HT-29 (cell line): ENCODE measurements at regions not wholly inside any gene's neighbourhood (a gene's known extent, or its start where the extent isn't known, plus 50 kb on each side); places are given as distances from the start of the nearest gene placed in this dataset.

Experiments used
- DNase-seq: peaks from one replicate; pipeline ENCODE4 v3.0.0-alpha.2; 2015; ENCODE audit warnings: low spot score

DNA sequence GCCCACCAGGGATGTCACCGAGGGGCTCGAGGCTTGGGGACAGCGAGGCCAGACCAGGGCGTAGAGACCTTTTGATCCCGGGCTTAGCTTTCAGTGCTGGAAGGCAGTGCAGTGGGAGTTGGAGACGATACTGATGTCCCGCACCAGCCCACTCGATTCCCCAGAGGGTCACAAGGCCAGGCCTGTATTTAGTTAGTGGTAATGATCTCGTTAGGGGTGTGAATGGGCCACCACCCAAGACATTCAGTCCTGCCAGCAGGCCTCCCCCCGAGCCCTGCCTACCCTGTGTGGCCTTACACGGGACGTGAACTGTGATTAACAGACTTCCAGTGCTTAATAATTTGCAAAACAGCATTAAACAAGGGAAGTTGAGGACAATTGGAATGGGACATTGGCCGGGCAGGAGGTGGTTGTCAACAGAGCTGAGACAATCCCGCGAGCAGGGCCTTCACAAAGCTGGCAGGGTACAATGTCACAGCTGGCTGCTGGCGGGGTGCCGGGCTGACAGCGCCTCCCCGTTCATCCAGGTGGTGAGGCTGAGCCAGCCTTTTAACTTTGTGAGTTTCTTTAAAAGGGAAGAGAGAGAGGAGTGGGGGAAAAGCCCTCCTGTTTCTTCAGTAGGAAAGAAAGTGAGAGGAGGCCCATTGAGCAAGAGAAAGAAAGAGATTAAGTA is 175.3 kb upstream of the RALGAPA2 start:
- DNase-seq: no peak

DNA sequence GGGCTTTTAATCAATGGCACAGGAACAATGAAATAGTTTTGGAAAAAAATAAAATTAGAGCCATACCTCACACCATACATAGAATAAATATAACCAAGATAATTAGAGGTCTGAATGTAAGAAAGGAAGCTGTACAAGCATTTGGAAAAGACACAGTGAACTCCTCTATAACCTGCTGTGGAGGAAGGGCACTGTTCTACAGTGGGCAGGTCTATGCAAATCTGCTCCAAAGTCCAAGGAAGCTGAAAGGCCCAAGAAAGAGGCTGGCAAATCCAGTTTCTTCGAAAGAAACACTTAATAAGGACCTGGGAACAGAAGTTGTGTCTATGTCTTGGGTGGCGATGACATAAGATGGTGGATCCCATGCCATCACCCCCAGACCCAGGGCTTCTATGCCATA is 169.4 kb upstream of the RALGAPA2 start:
- no peak for DNase-seq

DNA sequence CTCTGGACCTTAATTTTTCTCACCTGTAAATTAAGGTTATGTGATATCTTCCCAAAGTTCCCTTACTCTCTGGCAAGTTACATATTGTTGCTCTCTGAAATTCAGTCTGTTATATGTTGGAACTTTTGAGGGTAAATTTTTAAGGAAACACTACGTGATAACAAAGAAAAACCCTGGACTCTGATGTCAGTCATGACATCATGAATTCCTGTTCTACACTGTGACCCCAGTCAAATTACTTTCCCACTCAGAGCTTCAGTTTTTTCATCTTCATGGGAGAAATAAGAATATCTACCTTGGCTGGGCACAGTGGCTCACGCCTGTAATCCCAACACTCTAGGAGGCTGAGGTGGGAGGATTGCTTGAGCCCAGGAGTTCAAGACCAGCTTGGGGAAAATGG is 164.6 kb upstream of the RALGAPA2 start:
- no peak for DNase-seq

DNA sequence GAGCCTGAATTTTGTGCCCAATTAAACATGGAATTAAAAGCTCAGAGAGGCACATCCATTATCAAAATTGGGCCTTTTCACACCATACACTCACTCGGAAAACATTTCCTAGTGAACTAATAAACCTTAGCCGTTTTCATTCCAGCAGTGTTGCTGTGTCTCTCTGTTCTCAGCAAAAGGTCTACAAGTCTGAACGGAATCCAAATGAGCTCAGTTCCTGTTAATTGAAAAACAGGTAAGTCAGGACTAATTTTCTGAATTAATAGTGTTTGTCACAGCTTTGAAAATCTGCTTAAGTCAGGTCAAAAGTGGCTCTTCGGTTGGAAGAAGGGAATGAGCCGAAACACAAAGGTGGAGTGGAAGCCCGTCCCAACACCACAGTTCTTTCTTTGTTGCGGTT is 163.3 kb upstream of the RALGAPA2 start:
- no peak for DNase-seq

DNA sequence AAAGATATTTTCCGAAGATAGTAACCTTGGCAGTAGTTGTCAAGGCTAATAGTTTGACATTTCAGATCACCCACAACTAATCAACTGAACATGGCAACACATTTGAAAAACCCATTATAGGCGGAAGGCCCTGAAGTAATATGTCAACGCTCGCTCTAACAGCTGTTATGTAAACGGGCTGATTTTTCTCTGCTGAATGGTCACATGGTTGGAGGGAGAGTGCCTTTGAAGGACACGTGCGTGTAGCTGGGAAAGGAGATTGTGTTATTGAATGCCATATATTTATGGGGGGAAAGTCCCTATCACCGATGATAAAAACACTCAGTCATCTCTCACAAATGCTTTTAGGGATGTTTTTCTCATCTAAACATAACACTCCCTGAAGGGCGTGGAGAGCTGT is 160.0 kb upstream of the RALGAPA2 start:
- DNase-seq: no peak

DNA sequence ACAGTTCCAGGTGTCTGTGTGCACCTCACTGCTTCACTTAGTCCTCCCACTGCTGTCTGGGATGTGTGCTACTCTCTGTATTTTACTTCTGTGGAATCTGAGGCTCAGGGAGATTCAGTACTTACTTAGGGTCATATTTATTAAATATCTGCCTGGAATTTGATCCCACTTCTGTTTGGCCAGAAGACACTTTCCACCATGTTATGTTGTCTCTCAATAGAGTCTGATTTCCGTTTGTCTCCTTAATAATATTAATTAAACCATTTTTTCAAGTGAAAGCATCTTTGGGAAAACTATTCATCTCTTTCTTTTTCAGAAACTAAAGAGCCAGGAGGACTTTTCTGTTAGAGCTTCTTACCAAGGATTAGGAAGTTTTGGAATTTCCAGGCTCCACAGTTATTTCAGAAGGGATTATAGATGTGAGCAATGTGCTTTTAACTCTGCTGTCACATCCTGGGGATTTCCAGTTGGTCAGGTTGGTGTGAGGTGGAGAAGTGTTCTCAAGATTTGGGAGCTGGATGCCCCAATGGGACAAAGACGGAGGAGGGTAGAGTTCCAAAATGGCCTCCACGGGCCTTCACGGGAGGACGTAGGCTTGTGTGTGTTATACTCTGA is 156.8 kb upstream of the RALGAPA2 start:
- DNase-seq: no peak

DNA sequence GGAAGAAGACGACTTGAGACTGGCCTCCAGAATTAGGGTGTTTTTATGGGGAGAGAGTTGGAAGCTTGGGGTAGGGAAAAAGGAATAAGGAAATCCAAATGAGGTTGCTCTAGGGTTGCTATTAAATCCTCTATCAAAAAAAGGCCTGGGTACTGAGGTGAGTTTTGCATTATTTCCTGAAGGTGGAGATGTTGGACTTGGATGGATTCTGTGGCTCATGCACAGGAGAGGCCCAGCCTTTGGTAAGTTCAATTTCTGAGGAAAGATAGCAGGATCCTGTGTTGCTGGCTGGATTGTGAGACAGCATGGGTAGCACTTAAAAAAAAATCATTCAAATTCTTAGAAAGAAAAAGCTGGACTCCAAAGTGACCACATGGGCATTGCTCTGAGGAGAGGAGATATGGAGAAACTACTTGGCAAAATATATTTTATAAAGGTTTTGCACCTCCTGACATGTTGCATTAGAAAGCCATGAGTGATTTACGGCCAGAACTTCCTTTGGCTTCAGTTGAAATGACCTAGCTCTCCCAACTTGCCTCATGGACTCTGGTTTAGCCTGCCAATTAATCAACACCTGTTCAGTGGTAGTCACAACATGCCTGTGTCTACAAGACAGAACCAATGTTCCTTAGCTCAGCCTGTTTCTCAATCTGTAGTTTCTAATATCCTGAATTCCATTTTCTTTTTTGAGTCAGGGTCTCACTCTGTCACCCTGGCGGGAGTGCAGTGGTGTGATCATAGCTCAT is 152.1 kb upstream of the RALGAPA2 start:
- peak; percentile 66 for DNase-seq

DNA sequence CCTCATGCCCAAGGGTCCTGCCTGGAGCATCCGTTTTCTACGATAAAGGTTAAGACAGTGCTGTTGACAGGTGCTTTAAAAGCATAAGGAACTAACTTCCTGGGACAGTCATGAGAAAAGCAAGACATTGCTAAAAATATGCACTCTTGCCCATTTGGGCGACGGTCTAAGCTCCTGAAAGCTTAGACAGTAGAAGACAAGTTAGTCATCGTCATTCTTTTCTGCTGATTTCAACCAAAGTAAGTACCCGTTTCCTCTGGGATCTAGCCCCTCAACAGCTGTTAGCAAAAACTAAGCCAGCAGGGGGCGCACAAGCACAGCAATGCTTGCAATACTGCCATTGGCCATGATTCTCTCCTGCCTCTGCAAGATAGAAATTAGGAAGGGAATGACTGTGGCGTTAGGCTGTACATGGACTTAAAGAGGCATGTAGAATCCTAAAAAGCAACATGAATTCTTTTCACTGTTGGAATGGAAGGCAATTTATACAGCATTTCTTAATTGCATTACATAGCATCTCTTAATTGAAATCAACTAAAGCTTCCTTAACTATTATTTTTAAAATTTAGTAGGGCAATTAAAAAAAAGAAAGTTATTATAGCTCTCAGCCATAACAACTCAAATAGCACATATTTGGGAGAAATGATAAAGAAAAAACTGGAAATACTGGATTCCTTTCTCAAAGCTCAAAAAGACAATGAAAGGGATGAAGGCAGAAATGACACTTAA is 147.8 kb upstream of the RALGAPA2 start:
- DNase-seq: peak; percentile 93

DNA sequence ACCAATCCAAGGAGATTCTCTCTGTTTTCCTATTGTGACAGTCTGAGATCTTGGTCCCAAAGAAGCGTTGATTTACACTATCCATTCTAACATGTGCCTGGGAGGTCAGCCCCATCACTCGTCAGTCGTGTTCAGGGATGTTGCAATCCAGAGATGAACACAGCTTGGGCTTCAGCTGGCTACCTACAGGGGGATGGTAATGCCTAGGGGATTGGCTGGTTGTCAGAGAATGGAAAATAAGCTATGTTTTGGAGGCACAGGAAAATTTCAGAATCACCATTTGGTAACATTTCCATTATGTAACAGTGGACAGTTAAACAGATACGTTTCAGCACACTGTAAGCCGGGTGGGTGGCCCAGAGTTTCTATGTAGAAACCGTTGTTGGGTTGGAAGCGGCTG is 147.1 kb upstream of the RALGAPA2 start:
- no peak for DNase-seq

DNA sequence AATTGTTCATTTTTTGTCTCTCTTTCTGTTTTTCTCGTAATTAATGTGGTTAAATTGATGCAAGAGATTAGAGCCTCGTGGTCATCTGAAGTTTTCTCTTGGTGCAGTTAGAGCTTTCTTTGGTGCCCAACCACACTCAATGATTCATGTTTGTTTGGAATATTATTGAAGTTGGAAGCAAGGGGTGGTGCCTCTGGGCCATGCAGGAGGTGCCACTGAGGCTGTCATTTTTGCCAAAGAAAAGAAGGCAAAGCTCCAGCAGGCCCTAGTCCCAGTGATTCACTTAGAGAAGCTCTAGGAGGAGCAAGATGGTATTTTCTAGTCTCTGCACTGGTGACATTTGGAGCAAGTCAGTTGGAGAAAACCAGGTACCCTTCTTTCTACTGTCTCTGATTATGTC is 144.5 kb upstream of the RALGAPA2 start:
- no peak for DNase-seq

DNA sequence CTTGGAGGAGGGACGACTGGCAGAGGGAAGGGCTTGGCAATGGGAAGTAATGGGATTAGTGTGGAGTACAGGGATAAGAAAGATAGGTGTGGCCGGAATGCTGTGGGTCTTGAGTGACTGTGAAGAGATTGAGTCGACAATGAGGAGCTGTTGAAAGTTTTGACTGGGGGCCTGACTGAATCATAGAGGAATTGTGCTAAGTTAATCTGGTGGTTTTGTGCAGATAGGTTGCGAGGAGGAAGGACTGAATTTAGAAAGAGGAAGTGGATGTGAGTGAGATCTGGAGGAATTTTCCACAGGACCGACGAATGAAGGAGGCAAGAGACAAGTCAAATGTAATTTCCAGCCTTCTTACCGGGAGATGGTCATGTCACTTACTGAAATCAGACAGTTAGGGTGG is 143.9 kb upstream of the RALGAPA2 start:
- no peak for DNase-seq

DNA sequence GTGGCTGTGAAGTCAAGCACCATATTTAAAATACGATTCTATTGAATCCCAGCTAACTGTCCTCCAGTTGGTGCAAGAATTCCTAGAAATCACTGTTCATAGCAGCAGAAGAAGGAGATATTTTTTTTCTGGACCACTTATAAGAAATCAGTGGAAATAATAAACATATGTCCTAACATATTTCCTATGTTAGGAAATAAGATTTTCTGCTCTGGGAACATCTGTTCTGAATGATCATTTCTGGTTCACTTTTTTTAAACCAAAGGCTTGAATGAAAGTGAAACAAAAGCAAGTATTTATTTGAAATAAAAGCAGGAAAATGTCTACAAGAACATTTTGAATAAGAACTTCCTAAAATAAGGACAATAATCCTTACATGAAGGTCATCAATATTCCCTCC is 138.9 kb upstream of the RALGAPA2 start:
- no peak for DNase-seq

DNA sequence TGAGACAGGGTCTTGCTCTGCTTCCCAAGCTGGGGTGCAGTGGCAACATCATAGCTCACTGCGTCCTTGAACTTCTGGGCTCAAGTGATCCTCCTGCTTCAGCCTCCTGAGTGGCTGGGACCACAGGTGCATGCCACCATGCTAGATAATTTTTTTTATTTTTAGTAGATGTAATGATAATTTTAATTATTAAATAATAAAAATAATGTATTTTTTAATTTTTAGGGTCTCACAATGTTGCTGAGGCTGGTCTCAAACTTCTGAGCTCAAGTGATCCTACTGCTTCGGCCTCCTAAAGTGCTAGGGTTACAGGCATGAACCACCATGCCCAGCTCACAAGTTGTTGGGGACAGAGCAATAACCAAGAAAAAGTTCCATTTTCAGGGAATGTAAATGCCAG is 138.0 kb upstream of the RALGAPA2 start:
- no peak for DNase-seq

DNA sequence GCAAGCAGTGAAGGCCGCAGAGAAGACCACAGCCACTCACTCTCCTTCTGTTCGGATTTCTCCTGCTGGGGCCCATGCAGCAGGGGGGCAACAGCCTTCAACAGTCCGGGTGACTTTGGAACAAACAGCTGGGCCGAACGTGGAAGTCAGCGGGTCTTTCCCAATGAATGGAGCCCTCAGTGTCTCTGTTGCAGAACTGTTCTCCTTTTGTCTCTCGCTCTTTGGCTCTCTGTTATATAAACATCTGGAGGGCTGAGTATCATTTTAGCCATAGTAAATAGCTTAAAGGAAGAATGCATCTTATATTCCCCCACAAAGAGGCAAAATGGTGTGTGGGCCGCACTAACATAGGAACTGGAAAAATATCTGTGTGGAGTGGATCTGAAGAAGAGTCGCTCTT is 136.7 kb upstream of the RALGAPA2 start:
- DNase-seq: no peak

DNA sequence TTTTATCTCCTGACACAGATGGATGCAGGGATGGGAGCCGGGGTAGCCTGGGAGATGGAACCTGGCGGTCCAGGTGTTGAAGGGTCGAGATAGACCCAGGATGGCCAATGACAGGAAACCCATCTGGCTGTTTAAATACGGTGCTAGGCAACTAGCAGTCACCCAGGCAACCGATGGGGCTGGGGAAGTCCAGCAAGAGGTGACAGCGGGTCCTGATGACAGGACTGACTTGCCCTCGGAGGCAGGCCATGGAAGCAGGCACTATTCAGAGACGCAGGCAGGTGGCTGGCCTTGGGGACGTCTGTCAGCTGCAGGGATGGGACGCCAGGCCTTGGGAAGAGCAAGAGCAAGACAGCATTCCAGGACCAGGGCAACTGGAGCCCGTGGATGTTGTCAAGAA is 135.4 kb upstream of the RALGAPA2 start:
- no peak for DNase-seq

DNA sequence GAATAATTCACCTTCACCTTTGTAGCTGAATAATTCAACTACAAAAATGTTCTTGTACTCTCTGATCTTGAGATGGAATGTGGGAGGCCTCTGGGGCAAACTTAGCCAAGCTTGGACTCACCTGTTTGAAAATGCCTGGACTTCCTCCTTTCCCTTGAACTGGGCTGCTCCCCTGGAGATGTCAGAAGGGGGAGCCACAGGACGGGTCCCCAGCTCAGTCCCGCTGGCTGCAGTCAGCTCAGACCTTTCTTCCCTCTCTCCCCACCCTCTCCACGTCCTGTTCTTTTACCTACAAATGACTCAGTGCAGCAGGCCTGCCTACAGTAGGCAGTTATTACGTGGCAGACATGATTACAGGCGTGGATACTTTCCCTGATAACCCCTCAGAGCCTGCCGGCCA is 131.5 kb upstream of the RALGAPA2 start:
- peak; percentile 41 for DNase-seq

DNA sequence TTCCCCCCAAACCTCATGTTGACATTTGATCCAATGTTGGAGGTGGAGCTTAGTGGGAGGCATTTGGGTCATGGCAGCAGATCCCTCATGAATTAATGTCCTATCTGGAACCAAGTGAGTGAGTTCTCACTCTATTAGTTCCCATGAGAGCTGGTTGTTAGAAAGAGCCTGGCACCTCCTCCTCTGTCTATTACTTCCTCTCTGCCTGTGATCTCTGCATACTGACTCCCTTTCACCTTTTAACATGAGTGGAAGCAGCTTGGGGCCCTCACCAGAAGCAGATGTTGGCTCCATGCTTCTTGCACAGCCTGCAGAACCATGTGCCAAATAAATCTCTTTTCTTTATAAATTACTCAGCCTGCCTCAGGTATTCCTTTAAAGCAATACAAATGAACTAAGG is 127.3 kb upstream of the RALGAPA2 start:
- no peak for DNase-seq

DNA sequence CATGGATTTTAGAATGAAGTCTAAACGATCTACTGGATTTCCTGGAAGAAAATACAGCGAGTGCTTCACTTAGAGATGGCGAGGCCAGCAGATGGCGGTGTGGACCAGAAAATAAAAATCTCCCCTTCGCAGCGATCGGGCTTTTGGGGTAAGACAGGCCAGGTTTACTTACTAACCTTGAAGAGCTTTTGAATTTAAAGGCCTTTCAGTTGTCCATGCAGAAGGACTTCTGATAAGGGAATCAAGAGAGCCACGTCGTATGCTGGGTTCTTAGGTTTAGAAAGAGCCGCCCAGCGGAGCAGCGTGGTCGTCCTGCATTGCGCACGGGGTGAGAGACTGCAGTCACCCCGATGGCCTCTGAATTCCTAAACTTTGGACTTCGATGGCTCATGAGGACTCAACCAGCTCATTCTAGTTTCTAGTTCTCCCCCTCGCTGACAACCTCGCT is 125.2 kb upstream of the RALGAPA2 start:
- DNase-seq: peak; percentile 66

DNA sequence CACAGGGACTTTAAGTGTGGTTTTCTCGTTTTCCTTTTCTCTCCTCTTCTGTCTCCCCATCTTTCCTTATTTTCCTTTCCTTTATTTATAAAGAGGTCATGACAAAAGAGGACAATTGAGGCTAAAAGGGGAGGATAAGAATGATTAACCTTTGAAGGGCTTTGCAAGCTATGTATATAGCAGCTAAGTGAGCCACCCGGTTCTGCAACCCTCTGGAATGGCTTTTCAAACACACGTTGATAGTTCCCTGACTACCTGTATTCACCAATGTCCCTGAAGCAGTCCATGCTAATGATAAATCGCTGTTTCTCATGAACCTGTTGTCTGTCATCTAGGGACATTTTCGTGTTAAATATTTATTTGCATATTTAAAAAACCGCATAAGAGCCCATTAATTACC is 124.4 kb upstream of the RALGAPA2 start:
- DNase-seq: no peak

DNA sequence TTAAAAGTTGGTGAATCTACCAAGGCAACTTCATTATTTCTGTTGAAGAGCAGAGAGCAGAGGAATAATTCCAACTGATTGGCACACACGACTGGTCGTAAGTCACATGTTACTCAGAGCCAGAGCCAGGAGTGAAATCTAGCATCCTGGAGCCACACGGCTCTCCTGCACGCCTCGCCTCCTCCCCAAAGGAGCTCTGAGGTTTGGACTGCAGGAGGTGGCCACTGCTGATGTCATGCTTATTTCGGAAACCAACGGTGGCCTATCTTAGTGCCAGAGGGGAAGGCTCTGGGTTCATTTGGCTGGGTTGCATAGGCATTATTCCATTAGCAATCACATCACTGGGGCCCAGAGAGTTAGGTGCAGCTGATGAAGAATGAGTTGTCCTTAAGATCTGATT is 123.5 kb upstream of the RALGAPA2 start:
- no peak for DNase-seq

DNA sequence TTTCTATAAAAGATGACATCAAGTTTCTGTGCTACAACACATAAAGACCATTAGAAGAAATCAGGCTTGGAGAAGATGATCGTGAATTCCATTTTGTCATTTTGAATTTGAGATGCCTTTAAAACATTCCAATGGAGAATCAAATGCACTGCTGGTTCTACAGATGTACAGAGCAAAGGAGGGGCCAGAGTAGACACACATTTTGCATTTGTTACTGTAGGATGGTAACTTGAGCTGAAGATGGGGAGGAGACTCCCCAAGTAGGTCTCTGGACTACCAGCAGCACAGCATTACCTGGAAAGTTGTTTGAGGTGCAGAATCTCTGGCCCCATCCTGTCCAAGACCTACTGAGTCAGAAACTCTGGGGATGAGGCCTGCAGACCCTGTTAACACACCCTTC is 121.6 kb upstream of the RALGAPA2 start:
- DNase-seq: no peak

DNA sequence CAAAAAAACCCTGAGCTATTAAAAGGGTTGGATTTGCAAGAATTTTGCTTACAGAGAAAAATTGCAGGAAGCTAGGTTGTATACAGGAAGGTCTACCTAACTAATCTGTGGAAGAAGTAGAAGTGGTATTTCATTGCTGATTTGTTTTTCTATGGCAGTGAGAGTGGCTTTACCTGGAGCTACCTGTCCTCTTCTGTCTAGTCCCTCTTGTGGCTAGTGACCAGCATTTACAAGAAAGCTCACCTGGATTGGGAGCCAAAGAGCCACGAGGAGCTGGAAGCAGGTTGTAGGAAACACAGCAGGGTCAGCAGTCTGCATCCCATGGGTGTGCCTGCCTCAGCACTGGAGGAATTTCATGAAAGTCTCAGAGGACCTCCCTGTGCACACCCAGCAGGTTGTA is 120.3 kb upstream of the RALGAPA2 start:
- DNase-seq: peak; percentile 13
